Hematopoietic multipotent progenitor cell treated with erythropoietin and hydrocortisone succinate and interleukin-3 and kit ligand, for 4 days (in vitro differentiated cells): ENCODE measurements at regions not wholly inside any gene's neighbourhood (a gene's known extent, or its start where the extent isn't known, plus 50 kb on each side); places are given as distances from the start of the nearest gene placed in this dataset.
A peak's percentile ranks its signal among the peaks of the same experiment; 100 is the strongest.
"Not testable (repeated sequence)": the region's sequence is repeated elsewhere in the genome, so short reads cannot be mapped to it uniquely, and the experiment has no call there.

ENCODE experiments used
- DNase-seq: peaks from one replicate; pipeline ENCODE4 v3.0.0-alpha.2; 2015

- no peak for DNase-seq
Measured at GRCh38 chr4:155037031-155037430, 171.4 kb upstream of the NPY2R start.

GRCh38 chr4:155038459-155038858, 170.0 kb upstream of the NPY2R start:
- DNase-seq, result no peak

- no peak for DNase-seq
Measured at GRCh38 chr4:155039162-155039561, 169.3 kb upstream of the NPY2R start.

- no peak for DNase-seq
Measured at GRCh38 chr4:155040031-155040430, 168.4 kb upstream of the NPY2R start.

- DNase-seq, result peak; percentile 13
Measured at GRCh38 chr4:155042014-155042413, 166.4 kb upstream of the NPY2R start.

GRCh38 chr4:155044251-155044650, 164.2 kb upstream of the NPY2R start:
- not testable (repeated sequence) for DNase-seq

GRCh38 chr4:155047755-155048154, 160.7 kb upstream of the NPY2R start:
- DNase-seq, result no peak

- not testable (repeated sequence) for DNase-seq
Measured at GRCh38 chr4:155054042-155054441, 154.4 kb upstream of the NPY2R start.

GRCh38 chr4:155060419-155060818, 148.0 kb upstream of the NPY2R start:
- no peak for DNase-seq

- DNase-seq, result no peak
Measured at GRCh38 chr4:155060873-155061272, 147.6 kb upstream of the NPY2R start.

GRCh38 chr4:155062948-155063347, 145.5 kb upstream of the NPY2R start:
- DNase-seq, result peak; percentile 51

- not testable (repeated sequence) for DNase-seq
Measured at GRCh38 chr4:155064934-155065333, 143.5 kb upstream of the NPY2R start.

- DNase-seq, result no peak
Measured at GRCh38 chr4:155066871-155067270, 141.6 kb upstream of the NPY2R start.

- DNase-seq, result no peak
Measured at GRCh38 chr4:155071962-155072361, 136.5 kb upstream of the NPY2R start.

- no peak for DNase-seq
Measured at GRCh38 chr4:155072417-155072816, 136.0 kb upstream of the NPY2R start.

- DNase-seq, result no peak
Measured at GRCh38 chr4:155073852-155074251, 134.6 kb upstream of the NPY2R start.

- DNase-seq, result no peak
Measured at GRCh38 chr4:155076256-155076785, 132.1 kb upstream of the NPY2R start.

- DNase-seq, result no peak
Measured at GRCh38 chr4:155077452-155078229, 130.8 kb upstream of the NPY2R start.

GRCh38 chr4:155079871-155080270, 128.6 kb upstream of the NPY2R start:
- no peak for DNase-seq

GRCh38 chr4:155081222-155081621, 127.2 kb upstream of the NPY2R start:
- DNase-seq, result no peak

- DNase-seq, result no peak
Measured at GRCh38 chr4:155085843-155086530, 122.4 kb upstream of the NPY2R start.

GRCh38 chr4:155094201-155094820, 114.1 kb upstream of the NPY2R start:
- DNase-seq, result no peak

GRCh38 chr4:155099231-155099630, 109.2 kb upstream of the NPY2R start:
- no peak for DNase-seq

GRCh38 chr4:155106629-155107028, 101.8 kb upstream of the NPY2R start:
- no peak for DNase-seq
